Common myeloid progenitor, CD34-positive (primary cell): ENCODE measurements at regions not wholly inside any gene's neighbourhood (a gene's known extent, or its start where the extent isn't known, plus 50 kb on each side); places are given as distances from the start of the nearest gene placed in this dataset.

Experiments used
- CTCF ChIA-PET: fragments of 350-600 bp; sonication (Branson Sonifier 250); formaldehyde crosslinking; loops from one replicate; lab custom pipeline; 2021; ENCODE audit warnings: antibody characterized with exemption; lab: Charles Lee
- POLR2A ChIA-PET: fragments of 350-600 bp; sonication (Branson Sonifier 250); formaldehyde crosslinking; loops from one replicate; lab custom pipeline; 2021; ENCODE audit warnings: antibody characterized with exemption; lab: Charles Lee
- DNase-seq, 3 donors: peaks; one replicate each; pipeline versions ENCODE4 v3.0.0 to v3.0.0-alpha.2; 2013
- H3K27ac ChIP-seq, 2 experiments: 1 replicate in 1 of 2; 2 replicates in 1 of 2; pipeline ENCODE4 v1.7.0; 2013; ENCODE audit warnings: inconsistent platforms in 2 of 2, low read length in 2 of 2, mild to moderate bottlenecking in 2 of 2, low read depth in 1 of 2, moderate library complexity in 1 of 2; ENCODE audit not compliant: severe bottlenecking in 2 of 2, insufficient read depth in 1 of 2, poor library complexity in 1 of 2
- H3K27me3 ChIP-seq, 5 experiments: replicated peaks in 2 of 5; 1 replicate in 3 of 5; 2 replicates in 2 of 5; pipeline versions ENCODE4 v1.6.1 to v1.7.0; 2013; ENCODE audit warnings: low read length in 4 of 5, mild to moderate bottlenecking in 2 of 5, moderate library complexity in 2 of 5, inconsistent platforms in 1 of 5; ENCODE audit not compliant: insufficient read depth in 5 of 5, control insufficient read depth in 4 of 5
- H3K36me3 ChIP-seq, 4 experiments: 1 replicate in 2 of 4; 2 replicates in 2 of 4; pipeline versions ENCODE4 v1.6.1 to v1.7.0; 2013; ENCODE audit warnings: low read length in 3 of 4, control low read depth in 1 of 4, mild to moderate bottlenecking in 1 of 4; ENCODE audit not compliant: control insufficient read depth in 4 of 4, insufficient read depth in 4 of 4
- H3K4me1 ChIP-seq, 4 experiments: 1 replicate in 3 of 4; 2 replicates in 1 of 4; pipeline versions ENCODE4 v1.6.1 to v1.7.1; 2013; ENCODE audit warnings: low read length in 3 of 4, mild to moderate bottlenecking in 3 of 4, control low read depth in 1 of 4, inconsistent platforms in 1 of 4, moderate library complexity in 1 of 4; ENCODE audit not compliant: control insufficient read depth in 4 of 4, insufficient read depth in 4 of 4; ENCODE audit errors: control extremely low read depth in 1 of 4
- H3K4me3 ChIP-seq, 7 experiments: 1 replicate in 4 of 7; 2 replicates in 3 of 7; pipeline versions ENCODE4 v1.5.1 to v1.7.0; 2013; ENCODE audit warnings: mild to moderate bottlenecking in 7 of 7, low read length in 6 of 7, moderate library complexity in 6 of 7, inconsistent platforms in 2 of 7, low read depth in 2 of 7, control low read depth in 1 of 7; ENCODE audit not compliant: insufficient read depth in 4 of 7, control insufficient read depth in 1 of 7; ENCODE audit errors: extremely low read depth in 1 of 7
- H3K9me3 ChIP-seq, 5 experiments: 1 replicate in 4 of 5; 2 replicates in 1 of 5; pipeline versions ENCODE4 v1.6.1 to v1.7.1; 2013; ENCODE audit warnings: low read length in 4 of 5, mild to moderate bottlenecking in 2 of 5, inconsistent platforms in 1 of 5, low read depth in 1 of 5, moderate library complexity in 1 of 5; ENCODE audit not compliant: control insufficient read depth in 4 of 5, insufficient read depth in 2 of 5; ENCODE audit errors: control extremely low read depth in 1 of 5
- WGBS: methylation state at CpG from one replicate; pipeline ENCODE4 v1.1.5; 2013; ENCODE audit not compliant: insufficient coverage; 5-methylcytosine and 5-hydroxymethylcytosine counted together

DNA sequence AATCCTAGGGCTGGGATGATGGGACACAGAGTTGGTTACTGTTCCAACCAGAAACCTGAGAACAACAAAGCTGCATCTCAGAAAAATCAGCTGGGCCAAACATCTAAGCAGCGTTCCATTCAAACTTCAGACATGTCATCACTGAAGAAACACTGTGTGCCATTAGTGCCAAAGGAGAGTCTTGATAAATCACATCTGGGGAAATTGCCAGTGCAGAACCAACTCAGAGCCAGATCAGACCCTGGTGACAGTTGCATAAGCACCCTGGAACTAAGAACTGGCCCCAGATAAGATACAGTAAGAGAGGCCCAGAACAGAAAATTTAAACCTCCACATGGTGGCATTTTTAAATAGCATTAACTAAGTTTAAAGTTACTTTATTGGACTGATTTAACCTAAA lies 482.8 kb downstream of the PRKD1 start:
- Histone ChIP-seq H3K4me3 (no peak overlapping the region), H3K9me3 (no peaks in the 10 kb centered on the region), H3K27me3 (no peaks in the 10 kb centered on the region), H3K4me1 (no peaks in the 10 kb centered on the region), H3K27ac (no peak overlapping the region), H3K36me3 (no peaks in the 10 kb centered on the region)
- WGBS = no CpG with 5 or more reads among the region's 1 CpG
- ChIA-PET CTCF (no interaction called here), POLR2A (no interaction called here)
- no peak for DNase-seq

DNA sequence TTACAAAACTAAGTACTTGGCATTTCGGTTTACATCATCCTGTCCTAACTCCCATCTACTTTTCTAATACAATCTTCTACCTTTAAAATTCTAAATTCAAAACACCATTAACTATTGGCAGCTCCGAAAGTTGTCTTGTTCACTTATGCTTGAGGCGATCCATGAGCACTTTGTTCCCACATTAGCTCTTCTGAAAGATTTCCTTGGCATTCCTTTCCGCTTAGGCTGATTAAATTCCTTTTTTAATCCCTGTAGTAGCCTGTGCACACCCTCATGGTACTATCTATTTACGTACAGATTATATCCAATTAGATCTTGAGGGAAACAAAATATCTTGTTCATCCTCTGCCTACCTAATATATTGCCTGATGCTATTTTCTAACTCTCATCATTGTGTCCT lies 480.7 kb downstream of the PRKD1 start:
- Histone ChIP-seq H3K27ac (no peak overlapping the region), H3K27me3 (no peaks in the 10 kb centered on the region), H3K36me3 (no peaks in the 10 kb centered on the region), H3K9me3 (no peaks in the 10 kb centered on the region), H3K4me3 (no peak overlapping the region), H3K4me1 (no peaks in the 10 kb centered on the region)
- no peak for DNase-seq
- ChIA-PET CTCF (no interaction called here), POLR2A (no interaction called here)
- 100% methylated on average over 3 of the region's 5 CpGs for WGBS

DNA sequence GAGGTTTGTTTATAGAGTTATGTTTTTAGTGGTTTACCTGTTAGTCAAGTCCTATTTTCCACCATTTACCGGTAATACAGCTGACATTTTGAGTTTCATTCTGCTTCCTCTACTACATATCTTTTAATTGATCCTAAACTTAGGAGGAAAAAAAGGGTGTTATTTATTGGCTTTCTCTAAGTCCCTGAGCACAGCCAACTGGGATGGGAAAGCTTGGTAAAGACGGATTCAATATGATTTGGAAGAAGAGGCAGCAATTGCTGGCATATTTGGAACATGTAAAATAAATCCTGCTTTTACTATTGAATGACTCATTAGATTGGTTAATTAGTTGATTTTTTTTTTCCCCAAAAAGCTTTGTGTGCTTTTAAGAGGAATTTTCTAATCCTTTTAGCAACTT lies 475.7 kb downstream of the PRKD1 start:
- CTCF ChIA-PET = no interaction called here
- no CpG with 5 or more reads among the region's 2 CpGs for WGBS
- DNase-seq = no peak

DNA sequence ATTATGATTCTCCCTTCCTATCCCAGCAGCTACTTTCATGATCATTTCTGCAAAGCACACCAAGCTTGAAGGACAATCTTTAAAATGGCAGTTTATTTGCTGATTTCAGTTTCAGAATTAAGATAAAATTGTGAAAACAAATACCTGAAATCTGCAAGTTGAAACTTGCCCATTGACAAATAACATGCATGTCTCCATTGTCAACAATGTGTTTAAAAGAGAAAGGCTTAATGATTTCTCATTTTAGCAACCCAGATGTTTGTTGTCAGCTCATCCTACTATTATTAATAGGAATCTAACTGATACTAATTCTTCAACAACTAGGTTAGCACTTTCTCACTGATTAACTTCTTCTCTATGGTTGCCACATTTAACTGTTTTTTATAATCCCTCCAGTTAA lies 474.6 kb downstream of the PRKD1 start:
- no peaks in the 10 kb centered on the region for H3K4me1 ChIP-seq
- POLR2A ChIA-PET = no interaction called here
- no peak overlapping the region for H3K27ac ChIP-seq
- H3K27me3 ChIP-seq = no peaks in the 10 kb centered on the region
- DNase-seq = no peak
- H3K36me3 ChIP-seq = no peaks in the 10 kb centered on the region
- CTCF ChIA-PET = interaction anchor here (0.7 kb wide), 1 partner anchor 12 kb away, joined by 3 read pairs; no protein-coding TSS in a partner anchor
- no peaks in the 10 kb centered on the region for H3K9me3 ChIP-seq
- H3K4me3 ChIP-seq = no peak overlapping the region

More for the DNA sequence above, 475.7 kb downstream of the PRKD1 start:
- Histone ChIP-seq H3K27ac (no peak overlapping the region), H3K36me3 (no peaks in the 10 kb centered on the region), H3K9me3 (no peaks in the 10 kb centered on the region), H3K27me3 (no peaks in the 10 kb centered on the region), H3K4me3 (no peak overlapping the region), H3K4me1 (no peaks in the 10 kb centered on the region)
- POLR2A ChIA-PET = no interaction called here

DNA sequence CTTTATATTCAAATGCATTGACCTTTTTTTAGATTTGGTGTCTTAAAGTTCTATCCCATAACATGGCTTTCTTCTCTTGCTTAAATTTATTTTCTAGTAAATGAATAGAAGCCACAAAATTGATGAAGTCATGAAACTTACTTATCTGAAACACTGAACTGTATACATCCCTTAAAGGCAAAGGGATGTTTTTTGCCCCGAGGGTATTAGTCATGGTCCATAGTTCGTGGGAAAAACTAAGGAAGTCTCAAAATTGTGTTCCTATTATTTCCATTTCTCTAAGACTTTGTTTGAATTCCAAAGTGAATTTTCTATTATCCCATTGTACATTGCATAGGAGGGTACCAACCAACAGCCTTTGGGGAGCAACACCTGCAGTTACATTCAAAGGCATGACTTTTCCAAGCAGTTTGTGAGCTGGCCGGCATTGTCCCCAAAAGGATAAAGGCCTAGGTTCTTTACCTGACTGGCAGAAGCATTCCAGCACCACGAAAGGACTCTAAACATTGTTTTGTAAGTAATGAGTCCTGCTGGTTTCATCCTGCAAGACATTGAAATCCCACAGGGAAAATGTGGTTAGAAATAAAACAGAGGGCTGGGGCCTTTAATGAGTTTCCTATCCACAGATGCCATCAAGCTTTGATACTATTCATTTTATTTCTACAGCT lies 473.5 kb downstream of the PRKD1 start:
- H3K27ac ChIP-seq = no peak overlapping the region
- DNase-seq = no peak
- 88% methylated on average over 1 of the region's 4 CpGs for WGBS
- ChIA-PET POLR2A (no interaction called here), CTCF (no interaction called here)
- H3K9me3 ChIP-seq = no peaks in the 10 kb centered on the region
- no peak overlapping the region for H3K4me3 ChIP-seq
- no peaks in the 10 kb centered on the region for H3K4me1 ChIP-seq
- no peaks in the 10 kb centered on the region for H3K27me3 ChIP-seq
- no peaks in the 10 kb centered on the region for H3K36me3 ChIP-seq

DNA sequence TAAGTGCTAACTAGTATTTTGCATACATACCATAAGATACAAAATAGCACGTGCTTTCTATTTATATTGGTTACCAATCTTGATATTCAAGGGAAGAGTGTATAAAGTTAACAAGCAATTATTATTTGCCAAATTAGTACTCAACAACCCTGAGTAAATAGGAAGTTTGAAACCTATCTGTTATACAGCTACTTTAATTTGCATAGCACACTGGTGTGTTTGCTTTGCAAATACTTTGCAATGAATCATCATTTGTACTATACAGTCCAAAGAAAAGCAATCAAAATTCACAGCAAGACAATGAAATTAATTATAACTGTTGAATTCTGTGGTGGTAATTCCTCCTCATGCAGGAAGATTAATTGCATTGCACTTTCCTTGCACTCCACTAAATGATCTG lies 469.1 kb downstream of the PRKD1 start:
- ChIA-PET POLR2A (no interaction called here), CTCF (interaction anchor here (1.7 kb wide), 1 partner anchor 17 kb away, joined by 6 read pairs; no protein-coding TSS in a partner anchor)
- Histone ChIP-seq H3K4me3 (no peak overlapping the region), H3K9me3 (no peaks in the 10 kb centered on the region), H3K4me1 (no peaks in the 10 kb centered on the region), H3K36me3 (no peaks in the 10 kb centered on the region), H3K27me3 (peaks cover 0 to 2% (median 0%) of the 10 kb centered on the region in 5 experiments), H3K27ac (no peak overlapping the region)
- DNase-seq = no peak
- WGBS = no CpG with 5 or more reads among the region's 1 CpG

DNA sequence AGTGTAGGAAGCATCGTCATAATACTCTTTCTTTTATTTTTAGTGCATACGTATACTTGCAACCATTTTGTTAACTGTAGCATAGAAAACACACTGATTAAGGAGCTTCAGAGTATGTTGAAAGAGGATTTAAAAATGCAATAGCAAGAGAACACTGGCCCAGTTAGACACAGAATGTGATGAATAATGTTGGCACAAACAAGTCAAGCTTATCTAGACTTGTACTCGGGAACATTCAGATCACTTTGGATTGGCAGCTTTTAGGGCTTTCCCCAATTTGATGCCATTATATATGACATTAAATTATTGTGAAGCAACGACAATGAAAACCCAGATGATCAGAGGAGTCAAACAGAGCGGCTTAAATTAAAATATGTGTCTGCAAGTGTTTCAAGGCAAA lies 468.1 kb downstream of the PRKD1 start:
- Histone ChIP-seq H3K9me3 (no peaks in the 10 kb centered on the region), H3K4me3 (no peak overlapping the region), H3K27ac (no peak overlapping the region), H3K4me1 (no peaks in the 10 kb centered on the region), H3K36me3 (no peaks in the 10 kb centered on the region), H3K27me3 (peaks cover 0 to 2% (median 0%) of the 10 kb centered on the region in 5 experiments)
- CTCF ChIA-PET = interaction anchor here (1.7 kb wide), 1 partner anchor 16 kb away, joined by 6 read pairs; no protein-coding TSS in a partner anchor
- WGBS = 100% methylated on average over 2 of the region's 5 CpGs
- no peak for DNase-seq
- POLR2A ChIA-PET = no interaction called here
